ENCODE measurements at regions not wholly inside any gene's neighbourhood (a gene's known extent, or its start where the extent isn't known, plus 50 kb on each side); places are given as distances from the start of the nearest gene placed in this dataset.
"Not testable (repeated sequence)": the region's sequence is repeated elsewhere in the genome, so short reads cannot be mapped to it uniquely, and the experiment has no call there.

GRCh38 chr16:21422824-21423223, 144.7 kb upstream of the CRYM start:
- DNase-seq (ENCODE audit: low read depth, low spot score); H3K4me3 ChIP-seq (ENCODE audit: low read depth, low read length); in situ Hi-C loops (cut with HindIII; ENCODE audit: low sequenced_read_pairs): not testable (repeated sequence)

DNA sequence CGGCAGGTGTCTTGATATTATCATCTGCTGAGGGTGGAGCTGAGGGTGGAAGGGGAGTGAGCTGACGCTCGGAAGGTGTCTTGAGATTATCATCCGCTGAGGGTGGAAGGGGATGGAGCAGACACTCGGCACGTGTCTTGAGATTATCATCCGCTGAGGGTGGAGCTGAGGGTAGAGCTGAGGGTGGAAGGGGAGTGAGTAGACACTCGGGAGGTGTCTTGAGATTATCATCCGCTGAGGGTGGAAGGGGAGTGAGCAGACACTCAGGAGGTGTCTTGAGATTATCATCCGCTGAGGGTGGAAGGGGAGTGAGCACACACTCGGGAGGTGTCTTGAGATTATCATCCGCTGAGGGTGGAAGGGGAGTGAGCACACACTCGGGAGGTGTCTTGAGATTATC, 126.6 kb upstream of the CRYM start:
- DNase-seq (ENCODE audit: low read depth, low spot score); H3K4me3 ChIP-seq (ENCODE audit: low read depth, low read length); in situ Hi-C loops (cut with HindIII; ENCODE audit: low sequenced_read_pairs): not testable (repeated sequence)

- in situ Hi-C loops (cut with HindIII; ENCODE audit: low sequenced_read_pairs); H3K4me3 ChIP-seq (ENCODE audit: low read depth, low read length); DNase-seq (ENCODE audit: low read depth, low spot score): not testable (repeated sequence)
Observed at GRCh38 chr16:21397866-21398265, 119.8 kb upstream of the CRYM start.

DNA sequence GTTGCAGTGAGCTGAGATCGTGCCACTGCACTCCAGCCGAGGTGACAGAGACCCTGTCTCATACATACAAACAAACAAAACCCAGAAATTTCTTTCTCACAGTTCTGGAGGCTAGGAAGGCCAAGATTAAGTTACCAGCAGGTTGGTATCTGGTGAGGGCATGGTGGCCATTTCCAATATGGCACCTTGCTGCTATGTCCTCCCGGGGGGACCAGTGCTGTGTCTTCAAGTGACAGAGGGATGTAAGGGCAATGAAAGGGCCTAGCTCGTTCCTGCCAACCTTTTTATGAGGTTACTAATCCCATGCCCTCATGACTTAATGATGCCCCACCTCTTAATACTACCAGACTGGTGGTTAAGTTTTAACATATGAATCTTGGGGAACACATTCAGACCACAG, 118.5 kb upstream of the CRYM start:
- H3K4me3 ChIP-seq (ENCODE audit: low read depth, low read length); DNase-seq (ENCODE audit: low read depth, low spot score); in situ Hi-C loops (cut with HindIII; ENCODE audit: low sequenced_read_pairs): not testable (repeated sequence)

DNA sequence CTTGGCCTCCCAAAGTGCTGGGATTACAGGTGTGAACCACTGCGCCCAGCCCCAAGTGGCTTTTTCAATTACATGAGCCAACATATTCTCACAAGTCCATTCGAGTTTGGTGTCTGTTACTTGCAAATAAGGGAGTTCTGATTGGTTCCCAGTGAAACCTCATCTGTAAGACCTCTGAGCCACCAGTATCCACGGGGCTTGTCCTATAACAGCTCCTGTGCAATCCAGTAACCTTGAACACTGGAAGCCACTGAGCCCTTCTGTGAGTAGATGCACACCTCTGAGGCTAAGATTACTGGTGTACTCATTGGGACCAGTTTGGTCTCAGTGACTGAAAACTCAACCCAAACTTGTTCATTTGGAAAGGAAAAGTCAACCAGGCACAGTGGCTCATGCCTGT, 112.5 kb upstream of the CRYM start:
- in situ Hi-C loops (cut with HindIII; ENCODE audit: low sequenced_read_pairs); H3K4me3 ChIP-seq (ENCODE audit: low read depth, low read length); DNase-seq (ENCODE audit: low read depth, low spot score): not testable (repeated sequence)

GRCh38 chr16:21389860-21390259, 111.8 kb upstream of the CRYM start:
- H3K4me3 ChIP-seq (ENCODE audit: low read depth, low read length); DNase-seq (ENCODE audit: low read depth, low spot score); in situ Hi-C loops (cut with HindIII; ENCODE audit: low sequenced_read_pairs): not testable (repeated sequence)

DNA sequence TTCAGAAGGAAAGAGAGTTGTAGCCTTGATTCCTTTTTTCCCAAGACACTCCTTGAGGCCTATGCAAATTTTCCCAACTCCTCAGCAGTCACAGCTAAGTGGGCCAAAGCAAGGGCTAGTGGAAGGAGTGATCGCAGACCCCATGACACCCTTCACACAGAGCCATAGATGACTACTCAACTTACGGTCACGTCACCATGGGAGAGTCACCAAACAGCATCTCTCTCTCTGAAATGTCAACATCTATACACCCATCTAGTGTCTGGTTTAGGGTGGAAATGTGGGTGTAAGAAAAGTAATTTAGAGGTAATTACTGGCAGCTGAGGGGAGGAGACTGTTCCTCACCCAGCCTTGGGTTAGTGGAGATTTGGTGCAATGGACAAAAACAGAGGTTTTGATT, 109.7 kb upstream of the CRYM start:
- H3K4me3 ChIP-seq (ENCODE audit: low read depth, low read length); DNase-seq (ENCODE audit: low read depth, low spot score); in situ Hi-C loops (cut with HindIII; ENCODE audit: low sequenced_read_pairs): not testable (repeated sequence)

DNA sequence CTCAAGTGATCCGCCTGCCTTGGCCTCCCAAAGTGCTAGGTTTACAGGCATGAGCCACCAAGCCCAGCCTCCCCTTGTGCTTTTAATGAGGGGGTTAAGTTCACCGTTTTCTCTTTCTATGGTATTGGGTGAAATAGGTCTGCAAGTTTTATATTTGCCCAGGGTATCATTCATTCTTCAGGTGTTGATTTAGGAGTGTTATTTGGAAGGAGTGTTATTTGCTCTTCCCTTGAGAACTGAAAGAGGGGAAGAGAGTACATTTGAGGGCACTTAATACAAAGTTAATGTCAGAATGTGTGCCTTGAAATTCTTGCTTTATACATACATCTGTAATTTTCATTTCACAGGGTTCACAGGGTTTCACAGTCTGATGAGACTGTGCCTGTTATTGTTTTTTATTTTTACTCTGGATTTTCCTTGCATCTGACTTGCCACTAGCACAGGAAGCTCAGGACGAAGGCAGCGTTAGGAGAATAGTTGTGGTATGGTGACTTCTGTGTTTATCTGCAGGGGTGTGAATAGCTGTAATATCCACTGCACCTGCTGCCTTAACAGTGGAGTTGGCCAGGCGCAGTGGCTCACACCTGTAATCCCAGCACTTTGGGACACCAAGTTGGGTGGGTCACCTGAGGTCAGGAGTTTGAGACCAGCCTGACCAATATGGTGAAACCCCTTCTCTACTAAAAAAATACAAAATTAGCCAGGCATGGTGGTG, 108.3 kb upstream of the CRYM start:
- DNase-seq (ENCODE audit: low read depth, low spot score); H3K4me3 ChIP-seq (ENCODE audit: low read depth, low read length); in situ Hi-C loops (cut with HindIII; ENCODE audit: low sequenced_read_pairs): not testable (repeated sequence)

GRCh38 chr16:21383682-21384081, 105.6 kb upstream of the CRYM start:
- DNase-seq (ENCODE audit: low read depth, low spot score); in situ Hi-C loops (cut with HindIII; ENCODE audit: low sequenced_read_pairs): not testable (repeated sequence)

GRCh38 chr16:21379645-21380044, 101.6 kb upstream of the CRYM start:
- not testable (repeated sequence) for DNase-seq (ENCODE audit: low read depth, low spot score)

More at GRCh38 chr16:21383682-21384081, 105.6 kb upstream of the CRYM start:
- H3K4me3 ChIP-seq (ENCODE audit: low read depth, low read length), result not testable (repeated sequence)

GRCh38 chr16:21376196-21376899, 98.3 kb upstream of the CRYM start:
- DNase-seq (ENCODE audit: low read depth, low spot score); in situ Hi-C loops (cut with HindIII; ENCODE audit: low sequenced_read_pairs); H3K4me3 ChIP-seq (ENCODE audit: low read depth, low read length): not testable (repeated sequence)

More at GRCh38 chr16:21379645-21380044, 101.6 kb upstream of the CRYM start:
- H3K4me3 ChIP-seq (ENCODE audit: low read depth, low read length); in situ Hi-C loops (cut with HindIII; ENCODE audit: low sequenced_read_pairs): not testable (repeated sequence)

DNA sequence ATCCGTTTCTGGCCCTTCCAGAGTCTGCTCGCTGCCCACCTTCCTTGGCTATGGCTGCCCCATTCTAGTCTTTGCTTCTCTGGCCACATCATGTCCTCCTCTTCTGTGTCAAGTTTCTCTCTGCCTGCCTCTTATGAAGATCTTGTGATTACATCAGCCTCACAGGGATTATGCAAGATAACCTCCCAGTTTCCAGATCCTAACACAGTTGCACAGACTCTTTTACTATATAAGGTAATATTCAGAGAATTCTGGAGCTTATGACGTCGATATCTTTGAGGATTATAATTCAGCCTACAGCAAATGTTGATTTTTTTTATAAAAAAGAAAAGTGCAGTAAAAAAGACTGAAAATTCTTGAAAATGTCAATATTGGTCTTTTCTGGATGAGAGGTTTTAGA, 97.2 kb upstream of the CRYM start:
- DNase-seq (ENCODE audit: low read depth, low spot score); H3K4me3 ChIP-seq (ENCODE audit: low read depth, low read length); in situ Hi-C loops (cut with HindIII; ENCODE audit: low sequenced_read_pairs): not testable (repeated sequence)

DNA sequence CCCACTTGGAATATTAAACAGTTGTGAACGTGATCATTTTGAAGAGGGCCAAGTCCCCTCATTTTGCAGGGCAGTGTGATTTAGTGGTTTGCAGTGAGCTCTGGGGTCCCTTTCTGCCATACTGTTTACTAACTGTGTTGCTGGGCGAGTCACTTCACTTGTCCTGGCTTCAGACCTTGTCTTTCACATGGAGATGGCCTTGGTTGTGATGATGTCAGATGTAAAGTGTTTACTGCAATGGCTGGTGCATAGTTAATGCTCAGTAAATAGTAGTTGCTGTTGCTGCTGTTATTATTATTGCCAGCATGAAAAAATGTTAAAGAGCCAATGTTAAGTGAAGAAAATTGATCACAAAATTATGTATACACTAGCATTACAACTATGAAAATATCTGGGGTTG, 95.4 kb upstream of the CRYM start:
- DNase-seq (ENCODE audit: low read depth, low spot score); H3K4me3 ChIP-seq (ENCODE audit: low read depth, low read length); in situ Hi-C loops (cut with HindIII; ENCODE audit: low sequenced_read_pairs): not testable (repeated sequence)

DNA sequence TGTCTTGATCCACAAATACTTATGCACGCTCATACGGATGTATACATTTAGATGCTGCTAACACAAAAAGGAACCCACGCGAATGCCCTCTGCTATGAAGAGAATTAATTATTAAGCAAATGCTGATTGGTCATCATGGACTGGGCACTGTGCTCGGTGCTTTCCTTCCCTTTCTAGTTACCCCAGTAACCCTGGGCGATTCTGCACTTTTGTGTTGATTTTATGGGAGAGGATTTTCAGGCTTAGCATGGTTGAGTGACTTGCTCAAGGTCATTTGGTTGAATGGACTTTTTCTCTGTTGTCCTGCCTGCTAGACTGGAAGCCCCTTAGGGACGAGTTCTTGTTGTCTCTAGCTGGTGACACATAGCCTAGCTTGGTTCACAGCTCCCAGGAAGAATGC, 94.8 kb upstream of the CRYM start:
- DNase-seq (ENCODE audit: low read depth, low spot score); in situ Hi-C loops (cut with HindIII; ENCODE audit: low sequenced_read_pairs); H3K4me3 ChIP-seq (ENCODE audit: low read depth, low read length): not testable (repeated sequence)

DNA sequence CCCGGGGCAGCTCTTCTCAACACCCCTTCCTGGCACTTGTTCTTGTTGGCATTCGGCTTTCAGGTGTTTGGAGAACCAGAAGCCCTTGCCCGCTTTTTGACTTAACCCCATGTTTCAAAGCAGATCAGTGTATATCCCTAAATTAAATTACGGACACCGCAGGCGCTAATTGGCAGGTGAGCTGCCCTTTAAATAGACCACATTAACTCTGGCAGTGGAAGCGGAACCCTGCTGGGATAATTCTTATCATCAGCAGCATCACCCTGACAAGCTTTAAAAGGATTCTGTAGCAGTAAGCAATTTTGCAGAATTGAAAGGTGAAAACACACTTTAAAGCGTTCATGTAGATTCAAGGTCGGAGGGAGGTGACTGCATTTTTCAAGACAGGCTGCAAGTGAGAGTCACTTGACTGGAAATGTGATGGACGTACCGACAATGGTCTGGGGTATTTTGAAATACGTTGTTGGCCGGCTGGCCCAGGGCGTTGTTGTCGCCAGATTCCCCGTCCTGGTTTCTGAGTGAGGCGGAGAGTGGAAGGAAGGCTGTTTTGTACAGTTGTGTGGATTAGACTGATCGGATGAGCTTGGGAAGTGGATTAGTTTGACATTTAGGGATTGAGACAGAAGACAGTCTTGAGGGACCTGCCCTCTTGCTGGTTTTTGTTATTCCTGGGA, 94.2 kb upstream of the CRYM start:
- DNase-seq (ENCODE audit: low read depth, low spot score); H3K4me3 ChIP-seq (ENCODE audit: low read depth, low read length); in situ Hi-C loops (cut with HindIII; ENCODE audit: low sequenced_read_pairs): not testable (repeated sequence)

- H3K4me3 ChIP-seq (ENCODE audit: low read depth, low read length); in situ Hi-C loops (cut with HindIII; ENCODE audit: low sequenced_read_pairs): not testable (repeated sequence)
- DNase-seq (ENCODE audit: low read depth, low spot score), result peak; percentile 72
Observed at GRCh38 chr16:21370791-21371190, 92.7 kb upstream of the CRYM start.

All from astrocyte of the spinal cord (primary cell).